Fibroblast of lung (primary cell): ENCODE measurements at regions not wholly inside any gene's neighbourhood (a gene's known extent, or its start where the extent isn't known, plus 50 kb on each side); places are given as distances from the start of the nearest gene placed in this dataset.

Source experiments
- CTCF ChIP-seq, 2 donors: IDR thresholded peaks in 1 of 2; conservative IDR thresholded peaks in 1 of 2; 1 replicate in 1 of 2; 2 replicates in 1 of 2; pipeline ENCODE4 v1.5.1; 2011 to 2012; ENCODE audit warnings: low read length in 2 of 2, control low read depth in 1 of 2, inconsistent platforms in 1 of 2, low read depth in 1 of 2, mild to moderate bottlenecking in 1 of 2
- EZH2 ChIP-seq: IDR thresholded peaks from 2 replicates; pipeline ENCODE4 v1.5.1; 2012; ENCODE audit warnings: low read length, control low read depth, mild to moderate bottlenecking; ENCODE audit errors: missing control alignments

GRCh38 chr7:9869566-9869965 is 1104.1 kb upstream of the PHF14 start:
- TF ChIP-seq CTCF (conservative IDR thresholded peaks at IDR 0.05 in 1 of 2, IDR thresholded peaks at IDR 0.05 in 1 of 2; ENCODE audit: low read depth in 1 of 2, low read length in 2 of 2) (no peak), EZH2 (no peak)
